SU-DHL-6 (cell line): ENCODE measurements at regions not wholly inside any gene's neighbourhood (a gene's known extent, or its start where the extent isn't known, plus 50 kb on each side); places are given as distances from the start of the nearest gene placed in this dataset.

Source experiments
- H2AFZ ChIP-seq: fragments of 200-600 bp; sonication (generic); 2 replicates; pipeline ENCODE4 v1.6.1; 2014; ENCODE audit warnings: low read depth, mild to moderate bottlenecking, moderate library complexity, mixed read lengths, antibody characterized with exemption, low read length; ENCODE audit not compliant: severe bottlenecking
- H3F3A ChIP-seq: fragments of 200-600 bp; shearing (Covaris generic); 2 replicates; pipeline ENCODE4 v1.6.0; 2016; ENCODE audit warnings: antibody characterized with exemption, mild to moderate bottlenecking; ENCODE audit not compliant: insufficient read depth
- H3K27ac ChIP-seq: fragments of 200-600 bp; sonication (generic); 2 replicates; pipeline ENCODE4 v1.5.1; 2016; ENCODE audit warnings: low read depth, mild to moderate bottlenecking, low read length, moderate library complexity, mixed read lengths
- H3K27me3 ChIP-seq: fragments of 200-600 bp; sonication (generic), shearing (Covaris generic); 2 replicates; pipeline ENCODE4 v1.6.0; 2014; ENCODE audit warnings: mild to moderate bottlenecking, low read length
- H3K36me3 ChIP-seq: fragments of 200-600 bp; sonication (generic); 2 replicates; pipeline ENCODE4 v1.6.1; 2014; ENCODE audit warnings: mild to moderate bottlenecking, low read length, mixed read lengths
- H3K4me2 ChIP-seq: fragments of 300-600, 200-600 bp; shearing (Covaris generic), sonication (generic); 2 replicates; pipeline ENCODE4 v1.6.0; 2014; ENCODE audit warnings: low read length, low read depth, mild to moderate bottlenecking; ENCODE audit not compliant: poor library complexity, severe bottlenecking
- H3K4me3 ChIP-seq: fragments of 200-600 bp; sonication (generic); 2 replicates; pipeline ENCODE4 v1.5.1; 2014; ENCODE audit warnings: antibody characterized with exemption, low read length, mild to moderate bottlenecking, mixed read lengths; ENCODE audit not compliant: insufficient read depth, poor library complexity, severe bottlenecking
- H3K79me2 ChIP-seq: fragments of 200-600 bp; sonication (generic); 2 replicates; pipeline ENCODE4 v1.6.1; 2014; ENCODE audit warnings: mild to moderate bottlenecking, low read length, moderate library complexity; ENCODE audit not compliant: insufficient read depth
- H3K9ac ChIP-seq: fragments of 200-600 bp; sonication (generic); 2 replicates; pipeline ENCODE4 v1.7.0; 2014; ENCODE audit warnings: mild to moderate bottlenecking, low read length
- H3K9me2 ChIP-seq: fragments of 200-600 bp; sonication (generic); replicated peaks from 2 replicates; pipeline ENCODE4 v1.6.1; 2014; ENCODE audit warnings: low read length; ENCODE audit not compliant: insufficient read depth
- H3K9me3 ChIP-seq: fragments of 200-600 bp; sonication (generic); 2 replicates; pipeline ENCODE4 v1.6.1; 2014; ENCODE audit warnings: low read length, mixed read lengths; ENCODE audit not compliant: insufficient read depth
- H4K20me1 ChIP-seq: fragments of 200-600 bp; sonication (generic); 2 replicates; pipeline ENCODE4 v1.6.1; 2014; ENCODE audit warnings: low read depth, mild to moderate bottlenecking, antibody characterized with exemption, low read length, moderate library complexity, mixed read lengths
- CTCF ChIP-seq: fragments of 200-600 bp; sonication (generic); IDR thresholded peaks from one replicate; pipeline ENCODE4 v1.5.1; 2017; ENCODE audit warnings: antibody characterized with exemption, mild to moderate bottlenecking, low read length, moderate library complexity; ENCODE audit not compliant: insufficient read depth, poor library complexity, severe bottlenecking
- EZH2phosphoT487 ChIP-seq: fragments of 200-600 bp; sonication (generic), shearing (Covaris generic); conservative IDR thresholded peaks from 2 replicates; pipeline ENCODE4 v1.6.1; 2018; ENCODE audit warnings: mild to moderate bottlenecking, antibody characterized with exemption, low read length, moderate library complexity, mixed read lengths

- H3K27me3 ChIP-seq, result no peaks in the 10 kb centered on the region
- no peaks in the 10 kb centered on the region for H3K9me2 ChIP-seq
- peaks cover 15% of the 10 kb centered on the region; the same call in 1 of the 2 replicates for H3F3A ChIP-seq
- peak overlapping the region; percentile 81 for H3K27ac ChIP-seq
- H3K9ac ChIP-seq, result peak overlapping the region; percentile 38
- no peak overlapping the region for H2AFZ ChIP-seq
- H3K79me2 ChIP-seq, result no peaks in the 10 kb centered on the region
- H3K36me3 ChIP-seq, result no peaks in the 10 kb centered on the region
- H3K4me2 ChIP-seq, result peak overlapping the region; percentile 69
- H4K20me1 ChIP-seq, result no peaks in the 10 kb centered on the region
- no peaks in the 10 kb centered on the region for H3K9me3 ChIP-seq
- peak overlapping the region; percentile 22 for H3K4me3 ChIP-seq
- TF ChIP-seq CTCF (no peak), EZH2phosphoT487 (no peak)
These were observed 395.4 kb downstream of the CSNK1G3 start for GRCh38 chr5:123907349-123907748.

DNA sequence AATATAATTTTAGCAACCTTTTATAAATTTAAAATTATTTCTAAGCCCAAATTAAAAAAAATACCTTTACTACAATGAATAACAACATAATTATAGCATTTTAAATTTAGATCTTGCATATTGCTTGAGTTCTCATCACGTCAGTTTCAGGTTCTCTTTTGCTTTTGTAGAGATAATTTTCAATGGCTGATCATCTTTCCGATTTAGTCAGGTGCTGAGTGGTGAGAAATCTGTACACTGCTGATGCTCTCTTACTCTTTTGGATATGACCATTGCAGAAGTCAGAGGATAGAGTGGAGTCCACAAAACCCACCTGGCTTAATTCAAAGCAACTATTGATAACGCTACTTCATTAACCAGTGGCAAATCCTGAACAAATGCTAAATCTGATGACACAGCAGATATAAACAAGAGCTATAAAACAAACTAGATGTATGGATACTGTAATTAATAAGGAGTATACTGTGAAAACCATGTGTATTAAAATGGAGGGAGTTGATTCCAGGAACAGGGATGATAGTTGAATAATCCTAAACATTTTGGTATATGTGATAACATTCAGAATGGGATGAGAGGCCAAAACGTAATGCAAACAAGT lies 394.8 kb downstream of the CSNK1G3 start:
- Histone ChIP-seq H2AFZ (peak overlapping the region; percentile 12), H3K27ac (peak overlapping the region; percentile 81), H3K4me2 (peak overlapping the region; percentile 69)

GRCh38 chr5:123885081-123885480 lies 373.1 kb downstream of the CSNK1G3 start:
- Histone ChIP-seq H2AFZ (no peak overlapping the region), H3K36me3 (no peaks in the 10 kb centered on the region), H4K20me1 (no peaks in the 10 kb centered on the region), H3K4me3 (no peak overlapping the region), H3F3A (no peaks in the 10 kb centered on the region), H3K27ac (no peak overlapping the region), H3K79me2 (no peaks in the 10 kb centered on the region), H3K9ac (no peak overlapping the region), H3K27me3 (no peaks in the 10 kb centered on the region), H3K4me2 (no peak overlapping the region), H3K9me3 (no peaks in the 10 kb centered on the region; the same call in none of the 2 replicates), H3K9me2 (no peaks in the 10 kb centered on the region)
- TF ChIP-seq CTCF (no peak), EZH2phosphoT487 (no peak)

More for the DNA sequence above, 394.8 kb downstream of the CSNK1G3 start:
- TF ChIP-seq CTCF (no peak), EZH2phosphoT487 (no peak)
- Histone ChIP-seq H3K79me2 (no peaks in the 10 kb centered on the region), H4K20me1 (no peaks in the 10 kb centered on the region), H3K27me3 (no peaks in the 10 kb centered on the region), H3F3A (peaks cover 15% of the 10 kb centered on the region; the same call in 1 of the 2 replicates), H3K9ac (peak overlapping the region; percentile 25; the same call in 1 of the 2 replicates), H3K9me3 (no peaks in the 10 kb centered on the region), H3K9me2 (no peaks in the 10 kb centered on the region), H3K4me3 (peak overlapping the region; percentile 31), H3K36me3 (no peaks in the 10 kb centered on the region)
